GM12878 (cell line): ENCODE measurements at regions not wholly inside any gene's neighbourhood (a gene's known extent, or its start where the extent isn't known, plus 50 kb on each side); places are given as distances from the start of the nearest gene placed in this dataset.

ENCODE experiments used
- ATAC-seq: fragments of 200-7000 bp; cut with Tn5 transposase; 3 replicates; pipeline ENCODE4 v1.9.1; 2020; ENCODE audit warnings: mild to moderate bottlenecking, moderate library complexity
- BruUV-seq: library from RNA; stranded (reverse); fragments of 400-500 nt; replicated peaks from 2 replicates; lab custom pipeline; 2021; lab: Mats Ljungman, UMichigan
- CTCF ChIA-PET: fragments of 300-600 bp; sonication (Branson Sonifier 250); formaldehyde crosslinking; extraction: SDS; loops from one replicate; lab custom pipeline; 2021; ENCODE audit warnings: inconsistent platforms; lab: Yijun Ruan, JAX
- POLR2A ChIA-PET: fragments of 350-600 bp; formaldehyde crosslinking; extraction: SDS; loops from one replicate; lab custom pipeline; 2021; ENCODE audit warnings: inconsistent platforms; lab: Charles Lee
- RAD21 ChIA-PET: fragments of 300-600 bp; sonication (Branson Sonifier 250); formaldehyde crosslinking; loops from one replicate; lab custom pipeline; 2023; ENCODE audit warnings: antibody characterized with exemption; ENCODE audit not compliant: unreplicated experiment; lab: Charles Lee
- SMC1A ChIA-PET: fragments of 300-600 bp; sonication (Branson Sonifier 250); formaldehyde crosslinking; loops from one replicate; lab custom pipeline; 2023; ENCODE audit not compliant: unreplicated experiment, uncharacterized antibody; lab: Charles Lee
- DNase-seq: peaks from one replicate; pipeline ENCODE4 v3.0.0-alpha.2; 2011; ENCODE audit warnings: low read depth, low spot score
- FAIRE-seq: peaks from 3 replicates; lab custom pipeline; 2011; peaks lifted over from hg19 to GRCh38; lab: Jason Lieb, UNC
- H2AFZ ChIP-seq: 2 replicates; pipeline ENCODE4 v1.6.0; 2011; ENCODE audit warnings: low read depth, low read length, control low read depth; ENCODE audit not compliant: control insufficient read depth
- H3K27ac ChIP-seq: 2 replicates; pipeline ENCODE4 v1.5.1; 2011; ENCODE audit warnings: control low read depth; ENCODE audit not compliant: control insufficient read depth, insufficient read depth
- H3K27me3 ChIP-seq, 2 experiments: replicated peaks in 1 of 2; 2 replicates each; pipeline versions ENCODE4 v1.6.0 to v1.6.1; 2011; ENCODE audit warnings: low read length in 1 of 2; ENCODE audit not compliant: control insufficient read depth in 2 of 2, insufficient read depth in 2 of 2
- H3K36me3 ChIP-seq, 2 experiments: 2 replicates each; pipeline ENCODE4 v1.5.1; 2011; ENCODE audit warnings: low read length in 1 of 2; ENCODE audit not compliant: control insufficient read depth in 2 of 2, insufficient read depth in 2 of 2
- H3K4me1 ChIP-seq: 2 replicates; pipeline ENCODE4 v1.6.1; 2011; ENCODE audit warnings: mild to moderate bottlenecking, low read length, moderate library complexity, mixed read lengths; ENCODE audit not compliant: control insufficient read depth, insufficient read depth
- H3K4me2 ChIP-seq: 2 replicates; pipeline ENCODE4 v1.6.0; 2011; ENCODE audit warnings: control low read depth; ENCODE audit not compliant: control insufficient read depth, insufficient read depth
- H3K4me3 ChIP-seq: fragments of 200-600 bp; sonication (generic); 2 replicates; pipeline ENCODE4 v1.5.1; 2016
- H3K79me2 ChIP-seq: 2 replicates; pipeline ENCODE4 v1.6.0; 2011; ENCODE audit warnings: low read length; ENCODE audit not compliant: control insufficient read depth, insufficient read depth
- H3K9ac ChIP-seq: 2 replicates; pipeline ENCODE4 v1.8.0; 2011; ENCODE audit warnings: low read length, control low read depth, mixed read lengths; ENCODE audit not compliant: control insufficient read depth, insufficient read depth
- H3K9me3 ChIP-seq: replicated peaks from 3 replicates; pipeline ENCODE4 v1.5.1; 2011; ENCODE audit warnings: mild to moderate bottlenecking, low read length; ENCODE audit not compliant: control insufficient read depth, insufficient read depth
- H4K20me1 ChIP-seq: 2 replicates; pipeline ENCODE4 v1.6.0; 2011; ENCODE audit not compliant: control insufficient read depth, insufficient read depth
- FOS ChIP-seq: IDR thresholded peaks from 3 replicates; pipeline ENCODE4 v1.6.1; 2011; ENCODE audit warnings: borderline replicate concordance; ENCODE audit not compliant: insufficient read length; ENCODE audit errors: extremely low read depth
- NR2C2 ChIP-seq: IDR thresholded peaks from 2 replicates; pipeline ENCODE4 v1.6.1; 2011; ENCODE audit warnings: borderline replicate concordance, low read depth; ENCODE audit not compliant: control insufficient read depth, insufficient read length
- RELB ChIP-seq: fragments of 450-650 bp; IDR thresholded peaks from 2 replicates; pipeline ENCODE4 v1.6.1; 2017; ENCODE audit warnings: low read depth, mild to moderate bottlenecking, moderate library complexity
- SMAD1 ChIP-seq: fragments of 450-650 bp; IDR thresholded peaks from 2 replicates; pipeline ENCODE4 v1.6.1; 2018; ENCODE audit warnings: mild to moderate bottlenecking, low read depth; ENCODE audit not compliant: partially characterized antibody
- SREBF1 ChIP-seq: IDR thresholded peaks from 2 replicates; pipeline ENCODE4 v1.6.1; 2012; ENCODE audit warnings: mild to moderate bottlenecking, low read length
- SRF ChIP-seq, 2 experiments: IDR thresholded peaks; 2 replicates each; pipeline ENCODE4 v1.6.1; 2011; ENCODE audit warnings: low read depth in 2 of 2, low read length in 2 of 2, mild to moderate bottlenecking in 1 of 2, moderate library complexity in 1 of 2
- TCF3 ChIP-seq: IDR thresholded peaks from 2 replicates; pipeline ENCODE4 v1.6.1; 2012; ENCODE audit warnings: low read depth, mild to moderate bottlenecking, low read length, borderline replicate concordance; ENCODE audit not compliant: insufficient read depth
- YY1 ChIP-seq: IDR thresholded peaks from 2 replicates; pipeline ENCODE4 v1.6.1; 2011; ENCODE audit warnings: low read depth, mild to moderate bottlenecking, low read length
- WGBS: methylation state at CpG from one replicate; pipeline ENCODE4 v1.1.6; 2016; ENCODE audit warnings: low lambda C conversion rate; ENCODE audit not compliant: insufficient replicate concordance, insufficient coverage; ENCODE audit errors: missing lambda C conversion rate; 5-methylcytosine and 5-hydroxymethylcytosine counted together
- in situ Hi-C: fragments of 300-500 bp; cut with MboI; formaldehyde crosslinking; loops from 9 replicates; pipeline ENCODE4 v1.14.3; 2018; ENCODE audit warnings: mixed read lengths
- intact Hi-C: fragments of 100-400 bp; cut with micrococcal nuclease; formaldehyde crosslinking; loops from one replicate; pipeline ENCODE4 v1.14.2; 2022; ENCODE audit not compliant: unreplicated experiment
- TF ChIP-seq, protein P1 (sequence below): fragments of 450-650 bp; IDR thresholded peaks from 2 replicates; pipeline ENCODE4 v1.6.1; 2017; ENCODE audit warnings: mild to moderate bottlenecking, moderate library complexity

- in situ Hi-C loops (no loop called here), intact Hi-C loops (no loop called here)
- Histone ChIP-seq H3K4me2 (no peak overlapping the region), H3K79me2 (no peaks in the 10 kb centered on the region), H3K9ac (no peak overlapping the region), H3K27me3 (no peaks in the 10 kb centered on the region), H3K36me3 (no peaks in the 10 kb centered on the region), H3K4me1 (no peaks in the 10 kb centered on the region), H3K4me3 (no peak overlapping the region), H3K27ac (no peak overlapping the region), H4K20me1 (no peaks in the 10 kb centered on the region), H2AFZ (no peak overlapping the region), H3K9me3 (no peaks in the 10 kb centered on the region)
- FAIRE-seq (no peak), ATAC-seq (no peak), DNase-seq (no peak)
- BruUV-seq, result no TSS peak
- SMC1A ChIA-PET, result interaction anchor here (1.6 to 1.7 kb wide), 2 partner anchors 15 to 21 kb away, joined by 3 to 8 read pairs; no protein-coding TSS in a partner anchor
- POLR2A ChIA-PET, result interaction anchor here (1.2 kb wide), 1 partner anchor 19 kb away, joined by 3 read pairs; no protein-coding TSS in a partner anchor
- RAD21 ChIA-PET, result interaction anchor here (0.8 kb wide), 1 partner anchor 518 kb away, joined by 3 read pairs; no protein-coding TSS in a partner anchor
- WGBS, result 0% methylated on average over 1 of the region's 1 CpG
- CTCF ChIA-PET, result interaction anchor here (1.9 kb wide), 1 partner anchor 17 kb away, joined by 4 read pairs; no protein-coding TSS in a partner anchor
- TF ChIP-seq TCF3, result no peak
Measured at GRCh38 chr6:77397561-77397960, 65.7 kb downstream of the HTR1B start.

DNA sequence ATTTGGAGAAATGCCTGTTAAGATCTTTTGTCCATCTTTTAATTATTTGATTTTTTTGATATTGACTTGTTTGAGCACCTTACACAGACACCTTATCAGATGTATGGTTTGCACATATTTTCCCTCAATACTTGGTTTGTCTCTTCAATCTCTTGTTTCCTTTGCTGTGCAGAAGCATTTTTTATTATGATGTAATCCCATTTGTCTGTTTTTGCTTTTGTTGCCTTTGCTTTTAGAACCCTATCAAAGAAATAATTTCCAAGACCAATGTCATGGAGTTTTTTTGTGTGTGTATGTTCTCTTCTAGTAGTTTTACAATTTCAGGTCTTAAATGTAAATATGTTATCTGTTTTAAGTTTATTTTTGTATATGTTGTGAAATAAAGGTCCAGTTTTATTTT is 73.9 kb downstream of the HTR1B start:
- Histone ChIP-seq H3K4me1 (no peaks in the 10 kb centered on the region), H4K20me1 (no peaks in the 10 kb centered on the region), H2AFZ (no peak overlapping the region), H3K4me3 (no peak overlapping the region), H3K9me3 (no peaks in the 10 kb centered on the region), H3K4me2 (no peak overlapping the region), H3K27me3 (no peaks in the 10 kb centered on the region), H3K27ac (no peak overlapping the region), H3K79me2 (no peaks in the 10 kb centered on the region), H3K9ac (no peak overlapping the region), H3K36me3 (no peaks in the 10 kb centered on the region)
- no peak for FAIRE-seq
- RAD21 ChIA-PET, result no interaction called here
- SMC1A ChIA-PET, result interaction anchor here (0.9 to 1.2 kb wide), 3 partner anchors 9 to 16 kb away, joined by 3 read pairs; no protein-coding TSS in a partner anchor
- no peak for DNase-seq
- TF ChIP-seq FOS, result no peak
- no peak for TF ChIP-seq YY1
- no peak for TF ChIP-seq SRF (IDR thresholded peaks at IDR 0.05; ENCODE audit: low read depth in 2 of 2, low read length in 2 of 2)
- TF ChIP-seq NR2C2, result no peak
- no peak for TF ChIP-seq SREBF1
- TF ChIP-seq, protein P1, sequence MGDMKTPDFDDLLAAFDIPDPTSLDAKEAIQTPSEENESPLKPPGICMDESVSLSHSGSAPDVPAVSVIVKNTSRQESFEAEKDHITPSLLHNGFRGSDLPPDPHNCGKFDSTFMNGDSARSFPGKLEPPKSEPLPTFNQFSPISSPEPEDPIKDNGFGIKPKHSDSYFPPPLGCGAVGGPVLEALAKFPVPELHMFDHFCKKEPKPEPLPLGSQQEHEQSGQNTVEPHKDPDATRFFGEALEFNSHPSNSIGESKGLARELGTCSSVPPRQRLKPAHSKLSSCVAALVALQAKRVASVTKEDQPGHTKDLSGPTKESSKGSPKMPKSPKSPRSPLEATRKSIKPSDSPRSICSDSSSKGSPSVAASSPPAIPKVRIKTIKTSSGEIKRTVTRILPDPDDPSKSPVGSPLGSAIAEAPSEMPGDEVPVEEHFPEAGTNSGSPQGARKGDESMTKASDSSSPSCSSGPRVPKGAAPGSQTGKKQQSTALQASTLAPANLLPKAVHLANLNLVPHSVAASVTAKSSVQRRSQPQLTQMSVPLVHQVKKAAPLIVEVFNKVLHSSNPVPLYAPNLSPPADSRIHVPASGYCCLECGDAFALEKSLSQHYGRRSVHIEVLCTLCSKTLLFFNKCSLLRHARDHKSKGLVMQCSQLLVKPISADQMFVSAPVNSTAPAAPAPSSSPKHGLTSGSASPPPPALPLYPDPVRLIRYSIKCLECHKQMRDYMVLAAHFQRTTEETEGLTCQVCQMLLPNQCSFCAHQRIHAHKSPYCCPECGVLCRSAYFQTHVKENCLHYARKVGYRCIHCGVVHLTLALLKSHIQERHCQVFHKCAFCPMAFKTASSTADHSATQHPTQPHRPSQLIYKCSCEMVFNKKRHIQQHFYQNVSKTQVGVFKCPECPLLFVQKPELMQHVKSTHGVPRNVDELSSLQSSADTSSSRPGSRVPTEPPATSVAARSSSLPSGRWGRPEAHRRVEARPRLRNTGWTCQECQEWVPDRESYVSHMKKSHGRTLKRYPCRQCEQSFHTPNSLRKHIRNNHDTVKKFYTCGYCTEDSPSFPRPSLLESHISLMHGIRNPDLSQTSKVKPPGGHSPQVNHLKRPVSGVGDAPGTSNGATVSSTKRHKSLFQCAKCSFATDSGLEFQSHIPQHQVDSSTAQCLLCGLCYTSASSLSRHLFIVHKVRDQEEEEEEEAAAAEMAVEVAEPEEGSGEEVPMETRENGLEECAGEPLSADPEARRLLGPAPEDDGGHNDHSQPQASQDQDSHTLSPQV, result no peak
- no peak for TF ChIP-seq RELB
- no peak for TF ChIP-seq SMAD1
- CTCF ChIA-PET, result interaction anchor here (1.0 kb wide), 1 partner anchor 16 kb away, joined by 3 read pairs; no protein-coding TSS in a partner anchor
- no peak for ATAC-seq
- intact Hi-C loops, result no loop called here
- no TSS peak for BruUV-seq
- POLR2A ChIA-PET, result no interaction called here
- in situ Hi-C loops, result no loop called here
